ENCODE measurements at regions not wholly inside any gene's neighbourhood (a gene's known extent, or its start where the extent isn't known, plus 50 kb on each side); places are given as distances from the start of the nearest gene placed in this dataset.

- no peak for TF ChIP-seq CTCF (conservative IDR thresholded peaks at IDR 0.05; ENCODE audit: low read length)
- TF ChIP-seq EZH2phosphoT487 (IDR thresholded peaks at IDR 0.05; ENCODE audit: borderline replicate concordance, low read depth, low read length) = no peak
Measured at GRCh38 chr18:51330148-51330547, 132.7 kb upstream of the MEX3C start.

All from OCI-LY7 (cell line).